K562 (cell line): ENCODE measurements at regions not wholly inside any gene's neighbourhood (a gene's known extent, or its start where the extent isn't known, plus 50 kb on each side); places are given as distances from the start of the nearest gene placed in this dataset.

Experiments used
- ARID4B ChIP-seq: sonication (generic); formaldehyde crosslinking; IDR thresholded peaks from 2 replicates; pipeline ENCODE4 v1.8.0; 2022; ENCODE audit warnings: mild to moderate bottlenecking, missing genetic modification reagents
- FOS ChIP-seq: IDR thresholded peaks from 3 replicates; pipeline ENCODE4 v1.6.1; 2011; ENCODE audit not compliant: insufficient read length; ENCODE audit errors: extremely low read depth
- JUNB ChIP-seq: fragments of 450-650 bp; formaldehyde crosslinking; conservative IDR thresholded peaks from 2 replicates; pipeline ENCODE4 v1.4.0; 2020; ENCODE audit warnings: mild to moderate bottlenecking
- JUND ChIP-seq, 2 experiments: IDR thresholded peaks; 2 replicates in 1 of 2; 3 replicates in 1 of 2; pipeline ENCODE4 v1.6.1; 2011; ENCODE audit warnings: borderline replicate concordance in 2 of 2, low read depth in 2 of 2, low read length in 2 of 2, improper control_type of control experiment in 1 of 2, missing biosample characterization in 1 of 2, missing genetic modification characterization in 1 of 2, missing genetic modification reagents in 1 of 2
- NBN ChIP-seq: fragments of 450-650 bp; IDR thresholded peaks from 2 replicates; pipeline ENCODE4 v1.6.1; 2016; ENCODE audit warnings: low read depth, mild to moderate bottlenecking
- PHTF2 ChIP-seq: fragments of 250-450 bp; sonication (Bioruptor Pico); IDR thresholded peaks from 2 replicates; pipeline ENCODE4 v1.5.0; 2021; ENCODE audit warnings: mild to moderate bottlenecking
- POLR2A ChIP-seq: fragments of 450-650 bp; conservative IDR thresholded peaks from 2 replicates; pipeline ENCODE4 v1.6.1; 2016
- POLR2G ChIP-seq: fragments of 200-400 bp; formaldehyde crosslinking; IDR thresholded peaks from 2 replicates; pipeline ENCODE4 v1.6.1; 2017; ENCODE audit warnings: low read depth, mild to moderate bottlenecking, antibody characterized with exemption, low read length, moderate library complexity
- PRPF4 ChIP-seq: fragments of 200-400 bp; formaldehyde crosslinking; IDR thresholded peaks from one replicate; pipeline ENCODE4 v1.6.1; 2017; ENCODE audit warnings: low read length, low read depth, mild to moderate bottlenecking; ENCODE audit not compliant: insufficient read depth, poor library complexity, severe bottlenecking
- SOX6 ChIP-seq: fragments of 450-650 bp; IDR thresholded peaks from 2 replicates; pipeline ENCODE4 v1.6.1; 2014; ENCODE audit warnings: mild to moderate bottlenecking
- TF ChIP-seq, protein P1 (sequence below), 3 experiments: IDR thresholded peaks in 2 of 3; conservative IDR thresholded peaks in 1 of 3; 2 replicates each; pipeline ENCODE4 v1.5.1; 2011 to 2012; ENCODE audit warnings: low read length in 3 of 3, mild to moderate bottlenecking in 3 of 3, control low read depth in 2 of 3, improper control_type of control experiment in 1 of 3, inconsistent platforms in 1 of 3, low read depth in 1 of 3, mixed read lengths in 1 of 3, moderate library complexity in 1 of 3; ENCODE audit not compliant: insufficient read depth in 2 of 3
- TF ChIP-seq, protein P2 (sequence below): fragments of 450-650 bp; conservative IDR thresholded peaks from 2 replicates; pipeline ENCODE4 v1.6.1; 2016; ENCODE audit warnings: missing genetic modification characterization, low read depth, mild to moderate bottlenecking, control low read depth, missing compliant biosample characterization

DNA sequence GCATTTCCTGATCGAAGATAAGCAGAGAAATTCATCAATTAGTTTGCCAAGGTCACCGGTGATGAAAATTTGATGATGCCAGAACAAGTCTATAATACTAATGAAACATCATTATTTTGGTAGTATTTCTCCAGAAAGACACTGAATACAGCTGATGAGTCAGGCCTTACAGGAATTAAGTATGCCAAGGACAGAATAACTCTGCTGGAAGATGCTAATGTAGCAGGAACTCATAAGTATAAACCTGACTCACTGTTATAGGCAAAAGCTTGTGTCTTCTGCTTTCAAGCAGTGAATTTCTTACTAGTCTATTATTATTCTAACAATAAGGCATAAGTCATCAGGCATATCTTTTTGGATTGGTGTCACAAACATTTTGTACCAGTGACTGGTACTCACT, 1825.1 kb upstream of the IGFBP7 start:
- no peak for TF ChIP-seq PHTF2 (CRISPR knock-in tag)
- no peak for TF ChIP-seq JUNB (CRISPR knock-in tag)
- TF ChIP-seq POLR2A, result no peak
- TF ChIP-seq NBN, result no peak
- no peak for TF ChIP-seq JUND (IDR thresholded peaks at IDR 0.05; ENCODE audit: borderline replicate concordance, low read depth, low read length)
- TF ChIP-seq JUND (tag; IDR thresholded peaks at IDR 0.05; ENCODE audit: borderline replicate concordance, low read depth, low read length), result no peak
- no peak for TF ChIP-seq FOS
- TF ChIP-seq, protein P1, sequence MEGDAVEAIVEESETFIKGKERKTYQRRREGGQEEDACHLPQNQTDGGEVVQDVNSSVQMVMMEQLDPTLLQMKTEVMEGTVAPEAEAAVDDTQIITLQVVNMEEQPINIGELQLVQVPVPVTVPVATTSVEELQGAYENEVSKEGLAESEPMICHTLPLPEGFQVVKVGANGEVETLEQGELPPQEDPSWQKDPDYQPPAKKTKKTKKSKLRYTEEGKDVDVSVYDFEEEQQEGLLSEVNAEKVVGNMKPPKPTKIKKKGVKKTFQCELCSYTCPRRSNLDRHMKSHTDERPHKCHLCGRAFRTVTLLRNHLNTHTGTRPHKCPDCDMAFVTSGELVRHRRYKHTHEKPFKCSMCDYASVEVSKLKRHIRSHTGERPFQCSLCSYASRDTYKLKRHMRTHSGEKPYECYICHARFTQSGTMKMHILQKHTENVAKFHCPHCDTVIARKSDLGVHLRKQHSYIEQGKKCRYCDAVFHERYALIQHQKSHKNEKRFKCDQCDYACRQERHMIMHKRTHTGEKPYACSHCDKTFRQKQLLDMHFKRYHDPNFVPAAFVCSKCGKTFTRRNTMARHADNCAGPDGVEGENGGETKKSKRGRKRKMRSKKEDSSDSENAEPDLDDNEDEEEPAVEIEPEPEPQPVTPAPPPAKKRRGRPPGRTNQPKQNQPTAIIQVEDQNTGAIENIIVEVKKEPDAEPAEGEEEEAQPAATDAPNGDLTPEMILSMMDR (IDR thresholded peaks at IDR 0.05 in 2 of 3, conservative IDR thresholded peaks at IDR 0.05 in 1 of 3; ENCODE audit: insufficient read depth in 2 of 3, low read depth in 1 of 3, low read length in 3 of 3), result no peak
- TF ChIP-seq POLR2G, result no peak
- no peak for TF ChIP-seq ARID4B (CRISPR knock-in tag)
- TF ChIP-seq, protein P2, sequence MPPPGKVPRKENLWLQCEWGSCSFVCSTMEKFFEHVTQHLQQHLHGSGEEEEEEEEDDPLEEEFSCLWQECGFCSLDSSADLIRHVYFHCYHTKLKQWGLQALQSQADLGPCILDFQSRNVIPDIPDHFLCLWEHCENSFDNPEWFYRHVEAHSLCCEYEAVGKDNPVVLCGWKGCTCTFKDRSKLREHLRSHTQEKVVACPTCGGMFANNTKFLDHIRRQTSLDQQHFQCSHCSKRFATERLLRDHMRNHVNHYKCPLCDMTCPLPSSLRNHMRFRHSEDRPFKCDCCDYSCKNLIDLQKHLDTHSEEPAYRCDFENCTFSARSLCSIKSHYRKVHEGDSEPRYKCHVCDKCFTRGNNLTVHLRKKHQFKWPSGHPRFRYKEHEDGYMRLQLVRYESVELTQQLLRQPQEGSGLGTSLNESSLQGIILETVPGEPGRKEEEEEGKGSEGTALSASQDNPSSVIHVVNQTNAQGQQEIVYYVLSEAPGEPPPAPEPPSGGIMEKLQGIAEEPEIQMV, result no peak
- TF ChIP-seq PRPF4, result no peak
- TF ChIP-seq SOX6, result no peak
